CD14-positive monocyte (primary cell): ENCODE measurements at regions not wholly inside any gene's neighbourhood (a gene's known extent, or its start where the extent isn't known, plus 50 kb on each side); places are given as distances from the start of the nearest gene placed in this dataset.

Experiments used
- DNase-seq, 3 donors: peaks; one replicate each; pipeline ENCODE4 v3.0.0-alpha.2; 2011 to 2022
- H2AFZ ChIP-seq: 2 replicates; pipeline ENCODE4 v1.6.0; 2012; ENCODE audit warnings: mild to moderate bottlenecking, low read depth, low read length, inconsistent platforms; ENCODE audit not compliant: insufficient read depth, poor library complexity, severe bottlenecking
- H3K27ac ChIP-seq, 2 donors: 1 replicate in 1 of 2; 2 replicates in 1 of 2; pipeline ENCODE4 v1.5.1; 2012 to 2013; ENCODE audit warnings: low read length in 2 of 2, control low read depth in 1 of 2, inconsistent platforms in 1 of 2, low read depth in 1 of 2, mild to moderate bottlenecking in 1 of 2
- H3K27me3 ChIP-seq, 2 donors: one replicate each; pipeline versions ENCODE4 v1.6.0 to v1.6.1; 2011 to 2013; ENCODE audit warnings: low read length in 2 of 2; ENCODE audit not compliant: control insufficient read depth in 2 of 2, insufficient read depth in 2 of 2
- H3K36me3 ChIP-seq, 2 donors: replicated peaks in 1 of 2; 1 replicate in 1 of 2; 2 replicates in 1 of 2; pipeline versions ENCODE4 v1.5.1 to v1.6.1; 2012 to 2013; ENCODE audit warnings: low read length in 2 of 2, control low read depth in 1 of 2, inconsistent platforms in 1 of 2, mild to moderate bottlenecking in 1 of 2; ENCODE audit not compliant: insufficient read depth in 2 of 2, control insufficient read depth in 1 of 2
- H3K4me1 ChIP-seq, 2 donors: 1 replicate in 1 of 2; 2 replicates in 1 of 2; pipeline versions ENCODE4 v1.5.1 to v1.6.1; 2012 to 2013; ENCODE audit warnings: low read length in 2 of 2, control low read depth in 1 of 2, inconsistent platforms in 1 of 2, mild to moderate bottlenecking in 1 of 2, moderate library complexity in 1 of 2; ENCODE audit not compliant: insufficient read depth in 2 of 2, control insufficient read depth in 1 of 2
- H3K4me2 ChIP-seq: replicated peaks from 2 replicates; pipeline ENCODE3; 2012; ENCODE audit warnings: low read length, moderate library complexity, mild to moderate bottlenecking; ENCODE audit not compliant: poor library complexity, severe bottlenecking; ENCODE audit errors: extremely low read depth
- H3K4me3 ChIP-seq, 3 experiments: fragments of 200-600 bp in 1 of 3; sonication (generic) in 1 of 3; replicated peaks in 1 of 3; 1 replicate in 2 of 3; 2 replicates in 1 of 3; pipeline ENCODE4 v1.5.1; 2011 to 2013; ENCODE audit warnings: low read length in 3 of 3, mild to moderate bottlenecking in 3 of 3, control low read depth in 2 of 3, low read depth in 2 of 3, inconsistent platforms in 1 of 3, moderate library complexity in 1 of 3
- H3K79me2 ChIP-seq: 2 replicates; pipeline ENCODE4 v1.6.0; 2012; ENCODE audit warnings: mild to moderate bottlenecking, control low read depth, inconsistent platforms, low read length, moderate library complexity; ENCODE audit not compliant: insufficient read depth
- H3K9ac ChIP-seq: 2 replicates; pipeline ENCODE4 v1.6.0; 2017; ENCODE audit warnings: low read length, mild to moderate bottlenecking; ENCODE audit not compliant: insufficient read depth, poor library complexity, severe bottlenecking
- H3K9me3 ChIP-seq, 2 donors: replicated peaks in 1 of 2; 1 replicate in 1 of 2; 2 replicates in 1 of 2; pipeline versions ENCODE4 v1.5.1 to v1.6.1; 2012 to 2013; ENCODE audit warnings: low read length in 2 of 2, control low read depth in 1 of 2; ENCODE audit not compliant: control insufficient read depth in 1 of 2, insufficient read depth in 1 of 2
- H4K20me1 ChIP-seq: 2 replicates; pipeline ENCODE4 v1.6.0; 2012; ENCODE audit warnings: mild to moderate bottlenecking, low read length, control low read depth, moderate library complexity; ENCODE audit not compliant: insufficient read depth
- H3K27ac Mint-ChIP-seq, 7 donors: one replicate each; pipeline ENCODE4 v1.8.0; 2020; ENCODE audit warnings: mild to moderate bottlenecking in 7 of 7, mixed read lengths in 7 of 7, moderate library complexity in 6 of 7, inconsistent platforms in 2 of 7
- H3K27me3 Mint-ChIP-seq, 3 donors: one replicate each; pipeline ENCODE4 v1.8.0; 2021 to 2022; ENCODE audit warnings: low read depth in 3 of 3, mild to moderate bottlenecking in 3 of 3, mixed read lengths in 3 of 3, moderate library complexity in 3 of 3, inconsistent platforms in 1 of 3
- H3K36me3 Mint-ChIP-seq, 2 donors: one replicate each; pipeline ENCODE4 v1.8.0; 2020; ENCODE audit warnings: mixed read lengths in 2 of 2, inconsistent platforms in 1 of 2, mild to moderate bottlenecking in 1 of 2
- H3K4me1 Mint-ChIP-seq: one replicate; pipeline ENCODE4 v1.8.0; 2020; ENCODE audit warnings: mild to moderate bottlenecking, mixed read lengths
- H3K4me3 Mint-ChIP-seq, 2 donors: one replicate each; pipeline ENCODE4 v1.8.0; 2020; ENCODE audit warnings: mild to moderate bottlenecking in 2 of 2, mixed read lengths in 2 of 2, moderate library complexity in 1 of 2
- H3K9me3 Mint-ChIP-seq, 7 donors: one replicate each; pipeline ENCODE4 v1.8.0; 2020 to 2022; ENCODE audit warnings: mixed read lengths in 7 of 7, mild to moderate bottlenecking in 6 of 7, moderate library complexity in 6 of 7, inconsistent platforms in 2 of 7
- CTCF ChIP-seq: fragments of 200-600 bp; IDR thresholded peaks from one replicate; pipeline ENCODE4 v1.8.0; 2022; ENCODE audit warnings: antibody characterized with exemption, mild to moderate bottlenecking
- WGBS: methylation state at CpG from one replicate; pipeline ENCODE4 v1.1.5; 2013; ENCODE audit warnings: missing lambda C conversion rate; ENCODE audit not compliant: insufficient coverage; 5-methylcytosine and 5-hydroxymethylcytosine counted together
- intact Hi-C, 2 donors: fragments of 100-400 bp; cut with micrococcal nuclease; formaldehyde crosslinking; loops; one replicate each; pipeline versions ENCODE4 v1.15.0 to v1.15.1; 2023

GRCh38 chr10:8596929-8597472 lies 542.5 kb downstream of the GATA3 start:
- Histone ChIP-seq H3K9ac (no peak overlapping the region), H3K27ac (no peak overlapping the region), H3K36me3 (no peaks in the 10 kb centered on the region), H3K79me2 (no peaks in the 10 kb centered on the region), H3K4me2 (no peak overlapping the region), H3K4me1 (no peaks in the 10 kb centered on the region), H2AFZ (no peak overlapping the region), H3K9me3 (peaks cover 0 to 7% of the 10 kb centered on the region in 2 donors), H3K27me3 (no peaks in the 10 kb centered on the region), H4K20me1 (no peaks in the 10 kb centered on the region), H3K4me3 (no peak overlapping the region)
- Mint-ChIP-seq H3K4me1 (no peaks in the 10 kb centered on the region), H3K27me3 (no peaks in the 10 kb centered on the region), H3K9me3 (peaks cover 0 to 13% (median 7%) of the 10 kb centered on the region in 7 donors), H3K36me3 (no peaks in the 10 kb centered on the region), H3K4me3 (no peak overlapping the region), H3K27ac (no peak overlapping the region)
- intact Hi-C loops, result no loop called here
- no peak for DNase-seq
- WGBS, result 100% methylated on average over 3 of the region's 5 CpGs
- TF ChIP-seq CTCF, result no peak

- Histone ChIP-seq H3K36me3 (no peaks in the 10 kb centered on the region), H3K9ac (no peak overlapping the region), H3K27me3 (no peaks in the 10 kb centered on the region), H3K27ac (no peak overlapping the region), H3K79me2 (no peaks in the 10 kb centered on the region), H3K4me2 (no peak overlapping the region), H3K4me1 (no peaks in the 10 kb centered on the region), H3K9me3 (peaks cover 7 to 14% of the 10 kb centered on the region in 2 donors), H4K20me1 (no peaks in the 10 kb centered on the region), H3K4me3 (no peak overlapping the region), H2AFZ (no peak overlapping the region)
- DNase-seq, result no peak
- WGBS, result 74% methylated on average over 2 of the region's 3 CpGs
- H3K27me3 Mint-ChIP-seq, result no peaks in the 10 kb centered on the region
- H3K27ac Mint-ChIP-seq, result no peak overlapping the region
- intact Hi-C loops, result no loop called here
- no peak overlapping the region for H3K4me3 Mint-ChIP-seq
- TF ChIP-seq CTCF, result no peak
- no peaks in the 10 kb centered on the region for H3K36me3 Mint-ChIP-seq
- peaks cover 0 to 20% (median 10%) of the 10 kb centered on the region in 7 donors for H3K9me3 Mint-ChIP-seq
- H3K4me1 Mint-ChIP-seq, result no peaks in the 10 kb centered on the region
Measured at GRCh38 chr10:8600192-8600591, 545.7 kb downstream of the GATA3 start.
